GM13976 (cell line): ENCODE measurements at regions not wholly inside any gene's neighbourhood (a gene's known extent, or its start where the extent isn't known, plus 50 kb on each side); places are given as distances from the start of the nearest gene placed in this dataset.

Source experiments
- DNase-seq: peaks from one replicate; pipeline ENCODE4 v3.0.0; 2012; ENCODE audit warnings: low spot score
- CTCF ChIP-seq: IDR thresholded peaks from 2 replicates; pipeline ENCODE4 v1.5.1; 2012; ENCODE audit warnings: borderline replicate concordance, mild to moderate bottlenecking; ENCODE audit not compliant: insufficient read depth; ENCODE audit errors: extremely low read depth, missing control alignments, control extremely low read depth
- in situ Hi-C: fragments of 300-500 bp; cut with MboI; formaldehyde crosslinking; loops from one replicate; pipeline ENCODE4 v1.12.0; 2022; ENCODE audit warnings: low sequenced_read_pairs, mixed read lengths, inconsistent platforms; ENCODE audit not compliant: unreplicated experiment

GRCh38 chr1:177732178-177732577 lies 237.7 kb downstream of the SEC16B start:
- no peak for TF ChIP-seq CTCF
- no peak for DNase-seq
- in situ Hi-C loops: no loop called here

DNA sequence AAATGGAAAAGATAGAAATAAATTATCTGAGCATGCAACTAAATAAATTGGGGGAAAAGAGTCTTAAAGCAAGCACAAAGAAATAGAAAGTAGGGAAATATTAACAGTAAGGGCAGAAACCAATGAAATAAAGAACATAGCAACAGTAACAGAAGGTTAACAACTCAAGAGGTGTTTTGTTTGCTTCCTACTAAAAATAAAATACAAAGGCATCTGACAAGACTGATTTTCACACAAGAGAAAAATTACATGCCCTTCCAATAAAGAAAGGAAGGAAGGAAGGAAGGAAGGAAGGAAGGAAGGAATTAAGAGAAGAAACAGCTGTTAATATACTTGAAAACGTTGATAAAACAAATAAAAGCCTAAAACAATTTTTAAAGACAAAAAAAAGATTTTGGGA lies 240.2 kb downstream of the SEC16B start:
- no peak for TF ChIP-seq CTCF
- DNase-seq: no peak
- in situ Hi-C loops: no loop called here

- DNase-seq: no peak
- TF ChIP-seq CTCF: no peak
- in situ Hi-C loops: no loop called here
Measured at GRCh38 chr1:177723533-177723932, 246.3 kb downstream of the SEC16B start.

DNA sequence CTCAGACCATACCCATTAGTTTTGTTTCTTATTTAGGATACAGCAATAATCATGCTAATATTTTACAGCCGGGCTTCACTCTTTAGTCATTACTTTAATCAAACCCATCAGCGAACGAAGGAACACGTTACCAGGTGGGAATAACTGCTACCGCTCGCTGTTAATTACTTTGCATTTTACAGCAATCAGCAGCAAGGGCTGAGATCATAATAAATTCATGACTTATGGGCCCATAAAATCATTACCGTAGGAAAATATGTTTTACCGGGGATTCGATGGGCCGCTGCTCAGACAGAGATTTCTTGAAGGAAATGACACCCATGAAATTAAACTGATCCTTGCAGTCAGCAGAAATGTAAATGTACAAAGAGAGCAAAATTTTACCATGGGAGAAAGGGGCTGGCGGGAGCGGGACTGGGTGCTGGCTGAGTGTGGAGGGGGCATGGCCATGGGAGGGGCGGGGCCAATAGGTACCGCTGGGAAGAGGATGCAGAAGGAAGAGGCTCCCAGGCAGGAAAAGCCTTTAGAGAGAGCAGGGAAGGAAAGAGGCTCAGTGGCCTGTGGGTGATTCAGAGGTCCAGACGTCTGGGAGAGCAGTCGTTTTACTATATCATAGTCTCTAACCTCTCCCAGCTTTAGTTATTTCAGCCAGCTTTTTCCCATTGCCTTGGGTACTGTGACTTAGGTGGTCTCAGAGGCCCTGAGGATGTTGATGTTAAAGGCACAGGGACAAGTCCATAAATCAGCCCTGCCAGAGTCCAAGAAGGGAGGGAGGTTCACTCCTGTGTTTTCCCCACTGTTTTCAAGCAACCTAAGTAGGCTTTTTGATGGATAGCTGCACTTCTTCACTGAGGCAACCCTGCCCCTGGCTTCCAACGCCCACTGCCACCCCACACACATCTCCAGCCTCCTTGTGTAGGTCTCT lies 258.9 kb downstream of the SEC16B start:
- DNase-seq: no peak
- TF ChIP-seq CTCF: no peak
- in situ Hi-C loops: no loop called here

DNA sequence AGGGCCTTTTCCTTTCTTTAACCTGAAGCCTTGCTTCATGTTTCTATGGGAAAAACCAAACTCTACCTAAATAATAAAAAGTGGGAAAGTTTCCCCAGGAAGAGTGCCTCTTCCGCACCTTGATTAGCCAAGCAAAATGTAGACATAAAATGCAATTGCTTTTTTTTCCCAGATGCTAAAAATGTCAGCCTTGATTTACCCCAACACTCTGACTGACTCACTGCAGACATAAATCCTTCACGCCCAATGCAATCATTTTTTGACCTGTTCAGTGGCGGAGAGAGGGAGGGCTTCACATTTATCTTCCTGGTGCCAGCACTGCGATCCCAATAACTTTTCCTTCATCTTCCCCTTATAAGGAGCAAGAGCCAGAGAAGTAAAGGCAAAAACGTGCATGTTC lies 261.5 kb downstream of the SEC16B start:
- DNase-seq: no peak
- in situ Hi-C loops: no loop called here
- no peak for TF ChIP-seq CTCF

GRCh38 chr1:177706977-177707376 lies 262.9 kb downstream of the SEC16B start:
- no peak for TF ChIP-seq CTCF
- in situ Hi-C loops: no loop called here
- no peak for DNase-seq
